ENCODE measurements at regions not wholly inside any gene's neighbourhood (a gene's known extent, or its start where the extent isn't known, plus 50 kb on each side); places are given as distances from the start of the nearest gene placed in this dataset.

GRCh38 chr6:2361195-2361594, 115.8 kb upstream of the GMDS start:
- Histone ChIP-seq H3K4me1 (ENCODE audit: control insufficient read depth in 1 of 2, insufficient read depth in 2 of 2, low read length in 2 of 2) (no peaks in the 10 kb centered on the region), H2AFZ (ENCODE audit: low read depth, low read length, poor library complexity, severe bottlenecking) (no peak overlapping the region), H3K27ac (ENCODE audit: low read depth, low read length) (no peak overlapping the region), H3K9ac (ENCODE audit: low read length) (no peak overlapping the region), H3K9me2 (ENCODE audit: insufficient read depth) (no peaks in the 10 kb centered on the region), H3K27me3 (ENCODE audit: insufficient read depth, low read length) (no peaks in the 10 kb centered on the region), H3K4me2 (ENCODE audit: low read length) (no peak overlapping the region), H3K79me2 (ENCODE audit: insufficient read depth, low read length) (no peaks in the 10 kb centered on the region), H3K36me3 (ENCODE audit: control insufficient read depth in 1 of 2, insufficient read depth in 2 of 2, low read length in 2 of 2) (no peaks in the 10 kb centered on the region), H3K9me3 (ENCODE audit: control insufficient read depth in 1 of 2, insufficient read depth in 1 of 2, low read depth in 1 of 2, low read length in 2 of 2) (no peaks in the 10 kb centered on the region), H4K20me1 (ENCODE audit: insufficient read depth) (no peaks in the 10 kb centered on the region; the same call in 1 of the 2 replicates), H3K4me3 (replicated peaks in 1 of 2; ENCODE audit: low read depth in 1 of 2, low read length in 2 of 2) (no peak overlapping the region)
- ChIA-PET CTCF (no interaction called here), POLR2A (no interaction called here), RAD21 (ENCODE audit: low non-redundant PET in 1 of 2, low total read pairs in 2 of 2, uncharacterized antibody in 2 of 2, unreplicated experiment in 2 of 2) (no interaction called here)
- intact Hi-C loops (cut with micrococcal nuclease), result no loop called here
- TF ChIP-seq, protein P1, sequence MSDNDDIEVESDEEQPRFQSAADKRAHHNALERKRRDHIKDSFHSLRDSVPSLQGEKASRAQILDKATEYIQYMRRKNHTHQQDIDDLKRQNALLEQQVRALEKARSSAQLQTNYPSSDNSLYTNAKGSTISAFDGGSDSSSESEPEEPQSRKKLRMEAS (IDR thresholded peaks at IDR 0.05), result no peak
- no peak for TF ChIP-seq SRF (IDR thresholded peaks at IDR 0.05; ENCODE audit: low read depth)
- no peak for TF ChIP-seq CBX3 (IDR thresholded peaks at IDR 0.05; ENCODE audit: low read depth)
- no peak for TF ChIP-seq EGR1 (IDR thresholded peaks at IDR 0.05; ENCODE audit: low read depth)
- no peak for TF ChIP-seq JUND (IDR thresholded peaks at IDR 0.05)
- no peak for TF ChIP-seq YY1 (IDR thresholded peaks at IDR 0.05; ENCODE audit: extremely low read depth, insufficient replicate concordance, low read depth, low read length)
- no peak for TF ChIP-seq ATF3 (IDR thresholded peaks at IDR 0.05)
- BruUV-seq (replicated peaks), result no TSS peak
- DNase-seq (ENCODE audit: low read depth, low spot score), result no peak
- ATAC-seq, result no peak

- Histone ChIP-seq H2AFZ (ENCODE audit: low read depth, low read length, poor library complexity, severe bottlenecking) (no peak overlapping the region), H3K36me3 (ENCODE audit: control insufficient read depth in 1 of 2, insufficient read depth in 2 of 2, low read length in 2 of 2) (no peaks in the 10 kb centered on the region), H3K9me2 (ENCODE audit: insufficient read depth) (no peaks in the 10 kb centered on the region), H3K79me2 (ENCODE audit: insufficient read depth, low read length) (no peaks in the 10 kb centered on the region), H3K27ac (ENCODE audit: low read depth, low read length) (no peak overlapping the region), H3K27me3 (ENCODE audit: insufficient read depth, low read length) (no peaks in the 10 kb centered on the region), H3K4me2 (ENCODE audit: low read length) (no peak overlapping the region), H3K9me3 (ENCODE audit: control insufficient read depth in 1 of 2, insufficient read depth in 1 of 2, low read depth in 1 of 2, low read length in 2 of 2) (no peaks in the 10 kb centered on the region), H3K4me1 (ENCODE audit: control insufficient read depth in 1 of 2, insufficient read depth in 2 of 2, low read length in 2 of 2) (no peaks in the 10 kb centered on the region), H4K20me1 (ENCODE audit: insufficient read depth) (no peaks in the 10 kb centered on the region; the same call in 1 of the 2 replicates), H3K4me3 (replicated peaks in 1 of 2; ENCODE audit: low read depth in 1 of 2, low read length in 2 of 2) (no peak overlapping the region), H3K9ac (ENCODE audit: low read length) (no peak overlapping the region)
- DNase-seq (ENCODE audit: low read depth, low spot score), result no peak
- BruUV-seq (replicated peaks), result no TSS peak
- no peak for TF ChIP-seq JUND (IDR thresholded peaks at IDR 0.05)
- CTCF ChIA-PET, result no interaction called here
- POLR2A ChIA-PET, result no interaction called here
- intact Hi-C loops (cut with micrococcal nuclease), result no loop called here
- no peak for ATAC-seq
- RAD21 ChIA-PET (ENCODE audit: low non-redundant PET in 1 of 2, low total read pairs in 2 of 2, uncharacterized antibody in 2 of 2, unreplicated experiment in 2 of 2), result no interaction called here
Observed at GRCh38 chr6:2360716-2361115, 115.3 kb upstream of the GMDS start.

All from HCT116 (cell line).